ENCODE measurements at regions not wholly inside any gene's neighbourhood (a gene's known extent, or its start where the extent isn't known, plus 50 kb on each side); places are given as distances from the start of the nearest gene placed in this dataset.

DNA sequence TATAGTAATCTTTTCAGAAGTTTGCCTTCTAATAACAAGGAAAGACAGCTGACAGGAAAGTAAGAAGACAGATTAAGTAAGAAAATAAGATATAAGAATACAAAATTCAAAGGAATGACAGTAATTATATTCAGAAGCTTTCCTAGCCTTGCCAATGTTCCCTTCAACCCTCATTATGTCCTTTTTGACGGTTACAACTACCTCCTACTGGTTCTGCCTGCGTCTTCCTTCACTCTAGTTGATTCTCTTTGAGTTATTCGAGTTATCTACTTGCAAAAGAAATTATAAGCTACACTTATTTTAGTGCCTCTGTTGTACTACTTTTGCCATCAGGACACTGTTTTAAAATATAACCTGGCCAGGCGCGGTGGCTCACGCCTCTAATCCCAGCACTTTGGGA is 218.9 kb upstream of the GYPC start:
- H3K36me3 Mint-ChIP-seq (ENCODE audit: low read depth): no peaks in the 10 kb centered on the region
- TF ChIP-seq, protein P1, sequence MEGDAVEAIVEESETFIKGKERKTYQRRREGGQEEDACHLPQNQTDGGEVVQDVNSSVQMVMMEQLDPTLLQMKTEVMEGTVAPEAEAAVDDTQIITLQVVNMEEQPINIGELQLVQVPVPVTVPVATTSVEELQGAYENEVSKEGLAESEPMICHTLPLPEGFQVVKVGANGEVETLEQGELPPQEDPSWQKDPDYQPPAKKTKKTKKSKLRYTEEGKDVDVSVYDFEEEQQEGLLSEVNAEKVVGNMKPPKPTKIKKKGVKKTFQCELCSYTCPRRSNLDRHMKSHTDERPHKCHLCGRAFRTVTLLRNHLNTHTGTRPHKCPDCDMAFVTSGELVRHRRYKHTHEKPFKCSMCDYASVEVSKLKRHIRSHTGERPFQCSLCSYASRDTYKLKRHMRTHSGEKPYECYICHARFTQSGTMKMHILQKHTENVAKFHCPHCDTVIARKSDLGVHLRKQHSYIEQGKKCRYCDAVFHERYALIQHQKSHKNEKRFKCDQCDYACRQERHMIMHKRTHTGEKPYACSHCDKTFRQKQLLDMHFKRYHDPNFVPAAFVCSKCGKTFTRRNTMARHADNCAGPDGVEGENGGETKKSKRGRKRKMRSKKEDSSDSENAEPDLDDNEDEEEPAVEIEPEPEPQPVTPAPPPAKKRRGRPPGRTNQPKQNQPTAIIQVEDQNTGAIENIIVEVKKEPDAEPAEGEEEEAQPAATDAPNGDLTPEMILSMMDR (IDR thresholded peaks at IDR 0.05; ENCODE audit: unreplicated experiment in 3 of 3): no peak
- H3K27me3 Mint-ChIP-seq (ENCODE audit: low read depth): no peaks in the 10 kb centered on the region
- H3K4me1 Mint-ChIP-seq: no peaks in the 10 kb centered on the region
- H3K27ac Mint-ChIP-seq: no peak overlapping the region
- H3K9me3 Mint-ChIP-seq: no peaks in the 10 kb centered on the region
- no peak overlapping the region for H3K4me3 Mint-ChIP-seq

DNA sequence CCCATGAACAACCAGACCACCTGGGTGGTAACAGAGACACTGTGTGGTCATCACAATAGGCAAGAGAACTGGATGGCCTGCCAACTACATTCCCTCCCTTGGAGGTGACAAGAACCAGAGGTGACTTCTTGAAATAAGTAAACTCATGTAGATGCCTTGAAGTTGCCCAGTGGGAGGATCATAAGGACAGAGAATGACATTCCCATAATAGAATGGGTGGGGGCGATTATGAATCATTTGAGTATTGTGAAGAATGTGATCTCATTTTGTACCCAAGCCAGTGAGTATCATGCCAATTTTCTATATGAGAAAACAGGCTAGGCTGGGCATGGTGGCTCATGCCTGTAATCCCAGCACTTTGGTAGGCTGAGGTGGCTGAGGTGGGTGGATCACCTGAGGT is 211.4 kb upstream of the GYPC start:
- H3K27ac Mint-ChIP-seq: no peak overlapping the region
- H3K9me3 Mint-ChIP-seq: peaks cover 1% of the 10 kb centered on the region
- TF ChIP-seq, protein P1 (IDR thresholded peaks at IDR 0.05; ENCODE audit: unreplicated experiment in 3 of 3): no peak
- H3K4me1 Mint-ChIP-seq: no peaks in the 10 kb centered on the region
- no peaks in the 10 kb centered on the region for H3K36me3 Mint-ChIP-seq (ENCODE audit: low read depth)
- no peaks in the 10 kb centered on the region for H3K27me3 Mint-ChIP-seq (ENCODE audit: low read depth)
- no peak overlapping the region for H3K4me3 Mint-ChIP-seq

DNA sequence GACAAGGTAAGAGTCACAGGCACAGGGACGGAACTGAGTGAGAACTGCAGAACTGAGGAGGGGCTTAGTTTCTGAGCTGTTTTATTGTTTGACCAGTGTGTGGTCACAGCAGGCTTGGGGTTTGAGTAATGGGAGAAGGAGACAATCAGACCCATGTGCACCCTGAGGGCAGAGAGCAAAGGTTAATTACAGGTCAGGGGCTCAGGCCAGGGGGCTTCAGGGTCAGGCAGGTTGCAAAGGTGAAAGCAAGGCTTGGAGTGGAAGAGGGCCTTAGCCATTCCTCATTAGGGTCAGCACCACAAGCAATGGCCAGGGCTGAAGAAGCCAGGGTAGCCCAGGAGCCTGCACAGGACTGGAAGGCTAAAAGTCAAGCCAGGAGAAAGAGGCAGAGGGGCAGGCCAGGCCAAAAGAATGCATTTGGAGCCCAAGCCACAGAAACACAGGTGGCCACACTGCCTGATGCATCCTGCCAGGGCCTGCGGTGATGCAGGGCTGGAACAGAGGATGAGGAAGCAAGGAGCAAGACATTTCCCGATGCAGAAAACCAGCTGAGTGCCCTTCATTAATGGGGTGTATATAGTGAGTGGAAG is 209.8 kb upstream of the GYPC start:
- Mint-ChIP-seq H3K9me3 (peaks cover 5% of the 10 kb centered on the region), H3K27me3 (ENCODE audit: low read depth) (no peaks in the 10 kb centered on the region), H3K36me3 (ENCODE audit: low read depth) (no peaks in the 10 kb centered on the region), H3K4me3 (no peak overlapping the region), H3K27ac (no peak overlapping the region), H3K4me1 (no peaks in the 10 kb centered on the region)
- TF ChIP-seq, protein P1 (IDR thresholded peaks at IDR 0.05; ENCODE audit: unreplicated experiment in 3 of 3): no peak

DNA sequence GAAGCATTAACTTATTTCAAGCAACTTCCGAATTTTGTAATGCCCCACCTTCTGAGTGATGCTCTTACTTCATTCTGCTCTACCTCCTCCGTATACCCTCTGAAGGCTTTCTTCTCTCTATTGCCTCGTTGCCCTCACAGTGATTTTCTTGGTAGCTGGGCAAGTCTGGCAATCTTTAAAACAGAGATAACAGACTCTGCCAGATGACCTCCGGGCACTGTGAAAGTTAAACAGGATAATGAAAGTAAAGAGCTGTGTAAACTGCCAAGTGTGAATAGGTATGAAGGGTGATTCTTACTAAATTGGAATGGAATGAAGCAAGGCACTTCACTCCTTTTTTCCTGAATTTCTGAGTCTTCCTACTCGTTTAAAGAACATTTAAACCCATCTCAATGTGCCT is 207.3 kb upstream of the GYPC start:
- H3K36me3 Mint-ChIP-seq (ENCODE audit: low read depth): no peaks in the 10 kb centered on the region

DNA sequence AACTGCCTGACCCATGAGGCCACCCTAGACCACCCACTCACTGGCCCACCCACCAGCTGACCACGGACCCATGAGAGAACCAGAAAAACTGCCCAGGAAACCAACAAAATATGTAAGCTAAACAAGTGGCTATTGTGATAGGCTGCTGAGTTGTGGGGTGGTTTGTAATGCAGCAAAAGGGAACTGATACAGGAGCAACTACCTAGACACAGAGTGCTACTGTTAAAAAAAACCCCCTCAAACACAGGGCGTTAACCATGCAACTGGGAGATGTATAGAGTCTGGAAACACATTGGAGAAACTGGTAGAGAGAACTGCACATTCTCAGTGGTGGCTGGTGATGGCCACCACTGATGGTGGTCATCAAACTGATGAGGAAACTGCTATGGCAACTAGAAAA is 206.3 kb upstream of the GYPC start:
- Mint-ChIP-seq H3K27ac (no peak overlapping the region), H3K4me3 (no peak overlapping the region), H3K27me3 (ENCODE audit: low read depth) (no peaks in the 10 kb centered on the region), H3K4me1 (no peaks in the 10 kb centered on the region), H3K36me3 (ENCODE audit: low read depth) (no peaks in the 10 kb centered on the region), H3K9me3 (peaks cover 11% of the 10 kb centered on the region)
- TF ChIP-seq, protein P1 (IDR thresholded peaks at IDR 0.05; ENCODE audit: unreplicated experiment in 3 of 3): no peak

More for the DNA sequence above, 207.3 kb upstream of the GYPC start:
- Mint-ChIP-seq H3K27ac (no peak overlapping the region), H3K4me3 (no peak overlapping the region), H3K27me3 (ENCODE audit: low read depth) (no peaks in the 10 kb centered on the region), H3K4me1 (no peaks in the 10 kb centered on the region), H3K9me3 (peaks cover 5% of the 10 kb centered on the region)
- TF ChIP-seq, protein P1 (IDR thresholded peaks at IDR 0.05; ENCODE audit: unreplicated experiment in 3 of 3): no peak

DNA sequence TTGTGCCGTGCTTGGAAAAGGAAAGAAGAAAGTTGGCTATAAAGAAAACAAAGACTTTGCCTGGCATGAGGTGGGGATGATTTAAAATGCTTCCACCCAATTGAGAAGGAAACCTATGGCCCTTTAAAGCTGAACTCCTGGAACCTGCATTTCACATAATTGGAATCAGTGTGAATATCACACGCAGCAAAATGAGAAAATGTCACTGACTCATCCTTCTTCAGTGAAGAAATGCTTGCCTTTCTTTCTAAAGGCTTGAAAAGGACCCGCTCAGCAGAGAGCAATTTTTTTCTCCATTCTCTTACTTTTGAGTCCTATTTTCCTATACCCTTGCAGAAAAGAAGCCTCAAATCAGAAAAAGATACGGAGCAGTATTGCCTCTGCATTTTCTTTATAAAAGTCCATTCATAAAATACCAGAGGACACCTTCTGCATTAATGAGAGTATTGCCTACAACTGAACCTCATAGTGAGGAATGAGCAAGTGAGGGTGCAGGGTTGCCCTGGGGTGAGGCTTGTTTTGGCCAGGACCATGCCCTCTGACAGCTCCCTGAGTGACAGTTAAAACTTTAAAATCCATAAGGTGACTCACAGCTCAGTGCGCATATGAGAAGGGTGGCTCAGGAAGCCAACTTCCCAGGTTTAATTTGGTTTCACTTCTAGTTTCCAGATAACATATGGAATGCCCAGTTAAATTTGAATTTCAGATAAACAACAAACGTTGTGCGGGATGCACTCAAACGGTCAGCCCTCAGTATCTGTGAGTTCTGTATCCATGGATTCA is 191.9 kb upstream of the GYPC start:
- Mint-ChIP-seq H3K36me3 (ENCODE audit: low read depth) (no peaks in the 10 kb centered on the region), H3K9me3 (no peaks in the 10 kb centered on the region), H3K27me3 (ENCODE audit: low read depth) (peaks cover 3% of the 10 kb centered on the region), H3K27ac (no peak overlapping the region), H3K4me1 (no peaks in the 10 kb centered on the region), H3K4me3 (no peak overlapping the region)
- TF ChIP-seq, protein P1 (IDR thresholded peaks at IDR 0.05; ENCODE audit: unreplicated experiment in 3 of 3): no peak
